ENCODE measurements at regions not wholly inside any gene's neighbourhood (a gene's known extent, or its start where the extent isn't known, plus 50 kb on each side); places are given as distances from the start of the nearest gene placed in this dataset.

GRCh38 chr12:114817571-114818425 is 133.8 kb upstream of the TBX3 start:
- TF ChIP-seq POLR2A (IDR thresholded peaks at IDR 0.05; ENCODE audit: low read length) (no peak), GATA1 (IDR thresholded peaks at IDR 0.05; ENCODE audit: low read depth, low read length) (no peak)

All from erythroblast (primary cell).